Smooth muscle cell (in vitro differentiated cells): ENCODE measurements at regions not wholly inside any gene's neighbourhood (a gene's known extent, or its start where the extent isn't known, plus 50 kb on each side); places are given as distances from the start of the nearest gene placed in this dataset.

Source experiments
- DNase-seq: peaks from one replicate; lab custom pipeline; 2025; ENCODE audit not compliant: unreplicated experiment; lab: John Stamatoyannopoulos, UW
- H2AFZ ChIP-seq: fragments of 200-600 bp; sonication (generic); 2 replicates; pipeline ENCODE4 v1.6.0; 2016; ENCODE audit warnings: antibody characterized with exemption, low read depth, mild to moderate bottlenecking
- H3F3A ChIP-seq: fragments of 200-600 bp; sonication (generic); 2 replicates; pipeline ENCODE4 v1.6.0; 2017; ENCODE audit warnings: antibody characterized with exemption, low read depth
- H3K27ac ChIP-seq: fragments of 200-600 bp; sonication (generic); 2 replicates; pipeline ENCODE4 v1.5.1; 2016; ENCODE audit warnings: low read depth, mild to moderate bottlenecking
- H3K27me3 ChIP-seq: fragments of 200-600 bp; sonication (generic); 2 replicates; pipeline ENCODE4 v1.6.1; 2016; ENCODE audit warnings: low read depth, mild to moderate bottlenecking
- H3K36me3 ChIP-seq: fragments of 200-600 bp; sonication (generic); 2 replicates; pipeline ENCODE4 v1.5.1; 2016; ENCODE audit warnings: low read depth
- H3K4me1 ChIP-seq: fragments of 200-600 bp; sonication (generic); 2 replicates; pipeline ENCODE4 v1.5.1; 2016; ENCODE audit warnings: low read depth
- H3K4me2 ChIP-seq: fragments of 200-600 bp; sonication (generic); 2 replicates; pipeline ENCODE4 v1.6.0; 2016; ENCODE audit warnings: mild to moderate bottlenecking
- H3K4me3 ChIP-seq: fragments of 200-600 bp; sonication (generic); 2 replicates; pipeline ENCODE4 v1.5.1; 2016; ENCODE audit warnings: mild to moderate bottlenecking
- H3K79me2 ChIP-seq: fragments of 200-600 bp; sonication (generic); 2 replicates; pipeline ENCODE4 v1.6.0; 2016; ENCODE audit warnings: low read depth, mild to moderate bottlenecking
- H3K9ac ChIP-seq: fragments of 200-600 bp; sonication (generic); 2 replicates; pipeline ENCODE4 v1.6.0; 2016; ENCODE audit warnings: low read depth
- H3K9me3 ChIP-seq: fragments of 200-600 bp; sonication (generic); replicated peaks from 2 replicates; pipeline ENCODE4 v1.5.1; 2016; ENCODE audit warnings: low read depth
- H4K20me1 ChIP-seq: fragments of 200-600 bp; sonication (generic); 2 replicates; pipeline ENCODE4 v1.6.0; 2016; ENCODE audit warnings: low read depth
- CTCF ChIP-seq: fragments of 200-600 bp; sonication (generic); IDR thresholded peaks from 2 replicates; pipeline ENCODE4 v1.5.1; 2017; ENCODE audit warnings: borderline replicate concordance, mild to moderate bottlenecking, antibody characterized with exemption; ENCODE audit not compliant: insufficient read depth, poor library complexity, severe bottlenecking
- WGBS: methylation state at CpG from one replicate; pipeline ENCODE4 v1.1.7; 2016; ENCODE audit warnings: low lambda C conversion rate; 5-methylcytosine and 5-hydroxymethylcytosine counted together

DNA sequence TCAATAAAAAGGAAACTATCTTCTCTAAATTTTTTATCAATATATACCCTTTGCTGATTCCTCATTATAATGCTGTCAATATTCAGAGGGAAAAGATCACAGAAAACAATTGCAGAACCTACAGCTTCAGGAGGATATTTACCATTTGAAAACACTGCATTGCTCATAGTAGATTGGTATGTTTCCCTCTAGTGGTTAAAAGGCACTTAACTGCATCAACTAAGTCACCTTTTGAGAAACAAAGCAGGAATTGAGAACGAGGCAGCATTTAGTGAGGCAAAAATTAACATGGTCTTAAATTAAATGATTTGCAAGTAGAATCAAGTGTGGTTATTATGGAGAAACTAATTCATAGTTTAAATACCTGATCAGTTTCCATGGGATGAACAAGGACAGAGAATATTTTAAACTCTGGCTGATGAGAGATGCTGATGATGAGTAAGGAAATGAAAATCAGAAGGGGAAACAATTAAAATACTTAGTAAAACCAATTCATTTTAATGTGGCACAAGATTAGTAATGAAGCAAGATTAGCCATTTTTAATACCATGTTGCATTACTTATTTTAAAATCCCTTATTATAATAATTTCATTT, 642.1 kb downstream of the EPHA7 start:
- no peaks in the 10 kb centered on the region for H3K79me2 ChIP-seq
- H3K9me3 ChIP-seq, result no peaks in the 10 kb centered on the region
- H3K27me3 ChIP-seq, result no peaks in the 10 kb centered on the region
- 12% methylated on average over 1 of the region's 1 CpG for WGBS
- no peak overlapping the region for H3K4me2 ChIP-seq
- H3K9ac ChIP-seq, result no peak overlapping the region
- no peak overlapping the region for H3K4me3 ChIP-seq
- H3K36me3 ChIP-seq, result no peaks in the 10 kb centered on the region
- TF ChIP-seq CTCF, result peak; percentile 66
- H3F3A ChIP-seq, result no peaks in the 10 kb centered on the region
- H3K27ac ChIP-seq, result no peak overlapping the region
- H3K4me1 ChIP-seq, result no peaks in the 10 kb centered on the region
- H2AFZ ChIP-seq, result peak overlapping the region; percentile 7
- no peak for DNase-seq
- no peaks in the 10 kb centered on the region for H4K20me1 ChIP-seq

- no peak overlapping the region for H3K4me3 ChIP-seq
- H3K4me1 ChIP-seq, result no peaks in the 10 kb centered on the region
- H2AFZ ChIP-seq, result no peak overlapping the region
- H4K20me1 ChIP-seq, result no peaks in the 10 kb centered on the region
- no peak for TF ChIP-seq CTCF
- H3K4me2 ChIP-seq, result no peak overlapping the region
- H3K36me3 ChIP-seq, result no peaks in the 10 kb centered on the region
- H3K27ac ChIP-seq, result no peak overlapping the region
- WGBS, result 58% methylated on average over 5 of the region's 5 CpGs
- no peaks in the 10 kb centered on the region for H3K27me3 ChIP-seq
- H3K9ac ChIP-seq, result no peak overlapping the region
- DNase-seq, result no peak
- H3F3A ChIP-seq, result no peaks in the 10 kb centered on the region
- no peaks in the 10 kb centered on the region for H3K9me3 ChIP-seq
- no peaks in the 10 kb centered on the region for H3K79me2 ChIP-seq
Observed at GRCh38 chr6:92770540-92770939, 648.8 kb downstream of the EPHA7 start.

- no peak overlapping the region for H3K27ac ChIP-seq
- no peaks in the 10 kb centered on the region for H3K4me1 ChIP-seq
- no peak overlapping the region for H2AFZ ChIP-seq
- no peaks in the 10 kb centered on the region for H3F3A ChIP-seq
- H3K79me2 ChIP-seq, result no peaks in the 10 kb centered on the region
- no peak overlapping the region for H3K9ac ChIP-seq
- no peaks in the 10 kb centered on the region for H3K36me3 ChIP-seq
- no peaks in the 10 kb centered on the region for H3K27me3 ChIP-seq
- no peak overlapping the region for H3K4me3 ChIP-seq
- WGBS, result 97% methylated on average over 1 of the region's 1 CpG
- no peak overlapping the region for H3K4me2 ChIP-seq
- no peak for TF ChIP-seq CTCF
- no peaks in the 10 kb centered on the region for H3K9me3 ChIP-seq
- DNase-seq, result no peak
- H4K20me1 ChIP-seq, result no peaks in the 10 kb centered on the region
Observed at GRCh38 chr6:92767101-92767500, 652.3 kb downstream of the EPHA7 start.

DNA sequence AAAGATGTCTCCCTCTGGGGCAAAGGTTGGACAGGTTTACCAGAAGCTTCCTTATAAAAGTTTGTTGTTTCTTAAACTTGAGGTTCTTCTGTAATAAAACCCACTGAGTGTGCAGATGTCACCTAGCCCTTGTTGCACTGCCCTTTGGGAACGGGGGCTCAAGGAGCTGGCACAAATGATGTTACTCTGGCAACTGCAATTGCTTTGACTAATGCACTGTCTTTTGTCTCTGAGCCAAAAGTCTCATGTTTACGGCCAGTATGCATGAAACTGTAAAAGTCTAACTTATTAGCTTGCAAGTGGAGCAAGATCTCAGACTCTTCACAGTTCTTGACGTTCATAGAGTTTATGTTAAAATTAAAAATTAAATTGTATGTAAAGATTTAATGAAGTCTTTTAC, 655.7 kb downstream of the EPHA7 start:
- H3K27me3 ChIP-seq, result no peaks in the 10 kb centered on the region
- H3K4me2 ChIP-seq, result no peak overlapping the region
- 85% methylated on average over 3 of the region's 3 CpGs for WGBS
- H3K4me1 ChIP-seq, result no peaks in the 10 kb centered on the region
- TF ChIP-seq CTCF, result no peak
- no peaks in the 10 kb centered on the region for H3K79me2 ChIP-seq
- peak overlapping the region; percentile 40 for H2AFZ ChIP-seq
- H3K4me3 ChIP-seq, result no peak overlapping the region
- no peak overlapping the region for H3K27ac ChIP-seq
- no peaks in the 10 kb centered on the region for H4K20me1 ChIP-seq
- H3K9me3 ChIP-seq, result no peaks in the 10 kb centered on the region
- no peaks in the 10 kb centered on the region for H3K36me3 ChIP-seq
- H3F3A ChIP-seq, result no peaks in the 10 kb centered on the region
- no peak for DNase-seq
- H3K9ac ChIP-seq, result no peak overlapping the region
